Caco-2 (cell line): ENCODE measurements at regions not wholly inside any gene's neighbourhood (a gene's known extent, or its start where the extent isn't known, plus 50 kb on each side); places are given as distances from the start of the nearest gene placed in this dataset.

Experiments
- BruUV-seq: library from RNA; stranded (reverse); fragments of 400-500 nt; replicated peaks from 2 replicates; lab custom pipeline; 2021; lab: Mats Ljungman, UMichigan
- CTCF ChIA-PET: fragments of 300-600 bp; sonication (Branson Sonifier 250); formaldehyde crosslinking; loops from one replicate; lab custom pipeline; 2022; ENCODE audit warnings: antibody characterized with exemption; lab: Charles Lee
- POLR2A ChIA-PET: fragments of 300-600 bp; sonication (Branson Sonifier 250); formaldehyde crosslinking; loops from one replicate; lab custom pipeline; 2022; ENCODE audit warnings: antibody characterized with exemption; lab: Charles Lee
- DNase-seq, 2 experiments: peaks; one replicate each; pipeline versions ENCODE4 v3.0.0 to v3.0.0-alpha.2; 2020 to 2022
- H3K27me3 ChIP-seq: replicated peaks from 2 replicates; pipeline ENCODE4 v1.6.0; 2011; ENCODE audit warnings: low read length; ENCODE audit not compliant: control insufficient read depth, insufficient read depth
- H3K36me3 ChIP-seq: 2 replicates; pipeline ENCODE4 v1.5.1; 2011; ENCODE audit warnings: low read length; ENCODE audit not compliant: control insufficient read depth, insufficient read depth
- H3K4me1 ChIP-seq: fragments of 250-450 bp; sonication (Bioruptor Pico); 2 replicates; pipeline ENCODE4 v1.5.1; 2020; ENCODE audit warnings: mild to moderate bottlenecking
- H3K4me3 ChIP-seq: 2 replicates; pipeline ENCODE4 v1.5.1; 2011; ENCODE audit warnings: low read depth, mild to moderate bottlenecking, control low read depth, low read length
- H3K9me3 ChIP-seq: fragments of 250-450 bp; sonication (Bioruptor Pico); 2 replicates; pipeline ENCODE4 v1.5.1; 2020; ENCODE audit warnings: mild to moderate bottlenecking, moderate library complexity
- H3K27ac Mint-ChIP-seq: one replicate; pipeline ENCODE4 v1.8.0; 2022; ENCODE audit warnings: mixed read lengths; ENCODE audit not compliant: unreplicated experiment
- H3K27me3 Mint-ChIP-seq: one replicate; pipeline ENCODE4 v1.8.0; 2022; ENCODE audit warnings: mixed read lengths; ENCODE audit not compliant: insufficient read depth, unreplicated experiment
- H3K36me3 Mint-ChIP-seq: one replicate; pipeline ENCODE4 v1.8.0; 2022; ENCODE audit warnings: mild to moderate bottlenecking, mixed read lengths; ENCODE audit not compliant: insufficient read depth, unreplicated experiment
- H3K4me1 Mint-ChIP-seq: one replicate; pipeline ENCODE4 v1.8.0; 2022; ENCODE audit warnings: low read depth, mixed read lengths; ENCODE audit not compliant: unreplicated experiment
- H3K4me3 Mint-ChIP-seq: one replicate; pipeline ENCODE4 v1.8.0; 2022; ENCODE audit warnings: mild to moderate bottlenecking, moderate library complexity, mixed read lengths; ENCODE audit not compliant: unreplicated experiment
- H3K9me3 Mint-ChIP-seq: one replicate; pipeline ENCODE4 v1.8.0; 2022; ENCODE audit warnings: mixed read lengths; ENCODE audit not compliant: unreplicated experiment
- intact Hi-C: fragments of 100-400 bp; cut with micrococcal nuclease; formaldehyde crosslinking; loops from one replicate; pipeline ENCODE4 v1.10.0; 2022; ENCODE audit not compliant: unreplicated experiment
- TF ChIP-seq, protein P1 (sequence below), 2 experiments: fragments of 200-600 bp in 1 of 2; IDR thresholded peaks; 1 replicate in 1 of 2; 2 replicates in 1 of 2; pipeline versions ENCODE4 v1.5.1 to v1.8.0; 2011 to 2022; ENCODE audit warnings: antibody characterized with exemption in 1 of 2, control low read depth in 1 of 2, inconsistent platforms in 1 of 2, low read depth in 1 of 2, low read length in 1 of 2, mild to moderate bottlenecking in 1 of 2, moderate library complexity in 1 of 2; ENCODE audit not compliant: insufficient read depth in 1 of 2, severe bottlenecking in 1 of 2, unreplicated experiment in 1 of 2

- TF ChIP-seq, protein P1, sequence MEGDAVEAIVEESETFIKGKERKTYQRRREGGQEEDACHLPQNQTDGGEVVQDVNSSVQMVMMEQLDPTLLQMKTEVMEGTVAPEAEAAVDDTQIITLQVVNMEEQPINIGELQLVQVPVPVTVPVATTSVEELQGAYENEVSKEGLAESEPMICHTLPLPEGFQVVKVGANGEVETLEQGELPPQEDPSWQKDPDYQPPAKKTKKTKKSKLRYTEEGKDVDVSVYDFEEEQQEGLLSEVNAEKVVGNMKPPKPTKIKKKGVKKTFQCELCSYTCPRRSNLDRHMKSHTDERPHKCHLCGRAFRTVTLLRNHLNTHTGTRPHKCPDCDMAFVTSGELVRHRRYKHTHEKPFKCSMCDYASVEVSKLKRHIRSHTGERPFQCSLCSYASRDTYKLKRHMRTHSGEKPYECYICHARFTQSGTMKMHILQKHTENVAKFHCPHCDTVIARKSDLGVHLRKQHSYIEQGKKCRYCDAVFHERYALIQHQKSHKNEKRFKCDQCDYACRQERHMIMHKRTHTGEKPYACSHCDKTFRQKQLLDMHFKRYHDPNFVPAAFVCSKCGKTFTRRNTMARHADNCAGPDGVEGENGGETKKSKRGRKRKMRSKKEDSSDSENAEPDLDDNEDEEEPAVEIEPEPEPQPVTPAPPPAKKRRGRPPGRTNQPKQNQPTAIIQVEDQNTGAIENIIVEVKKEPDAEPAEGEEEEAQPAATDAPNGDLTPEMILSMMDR (IDR thresholded peaks at IDR 0.05; ENCODE audit: insufficient read depth in 1 of 2, low read depth in 1 of 2, low read length in 1 of 2, severe bottlenecking in 1 of 2, unreplicated experiment in 1 of 2) = no peak
- Mint-ChIP-seq H3K9me3 (no peaks in the 10 kb centered on the region), H3K36me3 (no peaks in the 10 kb centered on the region), H3K4me3 (no peak overlapping the region), H3K4me1 (no peaks in the 10 kb centered on the region), H3K27ac (no peak overlapping the region), H3K27me3 (peaks cover 4% of the 10 kb centered on the region)
- BruUV-seq = no TSS peak
- Histone ChIP-seq H3K36me3 (no peaks in the 10 kb centered on the region), H3K27me3 (no peaks in the 10 kb centered on the region), H3K9me3 (no peaks in the 10 kb centered on the region), H3K4me3 (no peak overlapping the region), H3K4me1 (no peaks in the 10 kb centered on the region)
- ChIA-PET CTCF (no interaction called here), POLR2A (no interaction called here)
- DNase-seq = no peak
- intact Hi-C loops = no loop called here
Measured at GRCh38 chr4:174170091-174170490, 113.4 kb downstream of the FBXO8 start.

DNA sequence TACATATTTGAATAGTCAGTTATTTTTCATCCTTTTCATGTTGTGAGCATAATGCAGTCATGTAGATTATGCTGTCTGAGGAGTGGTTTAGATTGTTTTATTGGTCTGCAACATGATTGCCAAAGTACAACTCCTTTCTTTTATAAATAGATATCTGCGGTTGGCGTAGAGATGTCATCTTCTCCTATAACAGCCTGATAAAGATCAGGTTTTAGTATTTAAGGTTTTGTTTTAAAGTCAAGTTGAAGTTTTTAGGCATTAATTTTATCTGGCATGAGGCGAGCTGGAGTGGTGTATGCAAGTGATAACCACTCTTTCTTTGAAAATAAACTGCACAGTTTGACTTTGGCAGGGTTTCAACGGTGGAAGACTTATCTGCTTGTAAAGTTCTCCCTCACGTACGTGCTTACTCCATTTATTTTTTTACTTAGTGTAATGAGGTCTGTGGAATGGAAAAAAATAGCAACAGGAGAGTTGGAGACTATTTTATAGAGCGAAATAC is 126.3 kb downstream of the FBXO8 start:
- DNase-seq = no peak
- no peaks in the 10 kb centered on the region for H3K4me1 ChIP-seq
- no peaks in the 10 kb centered on the region for H3K9me3 ChIP-seq
- ChIA-PET POLR2A (no interaction called here), CTCF (no interaction called here)
- H3K27ac Mint-ChIP-seq = no peak overlapping the region
- no peaks in the 10 kb centered on the region for H3K4me1 Mint-ChIP-seq
- intact Hi-C loops = loop anchor here (2.0 to 10.0 kb wide), 4 partner anchors 65 to 302 kb away; no protein-coding TSS in a partner anchor
- no peak overlapping the region for H3K4me3 ChIP-seq
- no peaks in the 10 kb centered on the region for H3K9me3 Mint-ChIP-seq
- no peak overlapping the region for H3K4me3 Mint-ChIP-seq
- BruUV-seq = no TSS peak
- H3K27me3 ChIP-seq = peaks cover 1% of the 10 kb centered on the region; the same call in 1 of the 2 replicates
- TF ChIP-seq, protein P1 (IDR thresholded peaks at IDR 0.05; ENCODE audit: insufficient read depth in 1 of 2, low read depth in 1 of 2, low read length in 1 of 2, severe bottlenecking in 1 of 2, unreplicated experiment in 1 of 2) = no peak
- H3K27me3 Mint-ChIP-seq = no peaks in the 10 kb centered on the region
- no peaks in the 10 kb centered on the region for H3K36me3 ChIP-seq
- H3K36me3 Mint-ChIP-seq = no peaks in the 10 kb centered on the region

- DNase-seq = peak in 1 of 2 experiments; percentile 42
- H3K27ac Mint-ChIP-seq = no peak overlapping the region
- no peaks in the 10 kb centered on the region for H3K9me3 Mint-ChIP-seq
- ChIA-PET POLR2A (no interaction called here), CTCF (no interaction called here)
- no peaks in the 10 kb centered on the region for H3K36me3 Mint-ChIP-seq
- H3K4me3 Mint-ChIP-seq = no peak overlapping the region
- H3K4me3 ChIP-seq = no peak overlapping the region
- H3K4me1 ChIP-seq = no peaks in the 10 kb centered on the region
- H3K27me3 Mint-ChIP-seq = no peaks in the 10 kb centered on the region
- peaks cover 1% of the 10 kb centered on the region; the same call in 1 of the 2 replicates for H3K27me3 ChIP-seq
- no peaks in the 10 kb centered on the region for H3K4me1 Mint-ChIP-seq
- intact Hi-C loops = loop anchor here (1.0 to 10.0 kb wide), 5 partner anchors 66 to 650 kb away; no protein-coding TSS in a partner anchor
- TF ChIP-seq, protein P1 (IDR thresholded peaks at IDR 0.05; ENCODE audit: insufficient read depth in 1 of 2, low read depth in 1 of 2, low read length in 1 of 2, severe bottlenecking in 1 of 2, unreplicated experiment in 1 of 2) = peak; percentile 53 to 58
- no TSS peak for BruUV-seq
- H3K36me3 ChIP-seq = no peaks in the 10 kb centered on the region
- H3K9me3 ChIP-seq = no peaks in the 10 kb centered on the region
Measured at GRCh38 chr4:174156239-174156826, 127.1 kb downstream of the FBXO8 start.
